ENCODE measurements at regions not wholly inside any gene's neighbourhood (a gene's known extent, or its start where the extent isn't known, plus 50 kb on each side); places are given as distances from the start of the nearest gene placed in this dataset.

- DNase-seq: no peak
Measured at GRCh38 chr15:62966294-62967078, 76.1 kb upstream of the TPM1 start.

- no peak for DNase-seq
Measured at GRCh38 chr15:62968699-62969098, 73.8 kb upstream of the TPM1 start.

GRCh38 chr15:62969442-62970089 lies 73.0 kb upstream of the TPM1 start:
- DNase-seq: no peak

- no peak for DNase-seq
Measured at GRCh38 chr15:62972814-62973213, 69.7 kb upstream of the TPM1 start.

- DNase-seq: no peak
Measured at GRCh38 chr15:62975515-62975914, 67.0 kb upstream of the TPM1 start.

GRCh38 chr15:62976301-62976881 lies 66.2 kb upstream of the TPM1 start:
- no peak for DNase-seq

- DNase-seq: no peak
Measured at GRCh38 chr15:62977952-62978811, 64.4 kb upstream of the TPM1 start.

- DNase-seq: no peak
Measured at GRCh38 chr15:62979252-62979651, 63.3 kb upstream of the TPM1 start.

GRCh38 chr15:62981071-62981470 lies 61.5 kb upstream of the TPM1 start:
- no peak for DNase-seq

GRCh38 chr15:62983956-62984355 lies 58.6 kb upstream of the TPM1 start:
- no peak for DNase-seq

GRCh38 chr15:62985768-62986167 lies 56.8 kb upstream of the TPM1 start:
- DNase-seq: no peak

GRCh38 chr15:62986948-62987347 lies 55.6 kb upstream of the TPM1 start:
- no peak for DNase-seq

GRCh38 chr15:62988701-62989100 lies 53.8 kb upstream of the TPM1 start:
- no peak for DNase-seq

- no peak for DNase-seq
Measured at GRCh38 chr15:62989366-62990055, 53.0 kb upstream of the TPM1 start.

GRCh38 chr15:62991698-62992097 lies 50.8 kb upstream of the TPM1 start:
- DNase-seq: no peak

GRCh38 chr15:62992302-62992701 lies 50.2 kb upstream of the TPM1 start:
- DNase-seq: no peak

Data from T-helper 1 cell (primary cell).